ENCODE measurements at regions not wholly inside any gene's neighbourhood (a gene's known extent, or its start where the extent isn't known, plus 50 kb on each side); places are given as distances from the start of the nearest gene placed in this dataset.

DNA sequence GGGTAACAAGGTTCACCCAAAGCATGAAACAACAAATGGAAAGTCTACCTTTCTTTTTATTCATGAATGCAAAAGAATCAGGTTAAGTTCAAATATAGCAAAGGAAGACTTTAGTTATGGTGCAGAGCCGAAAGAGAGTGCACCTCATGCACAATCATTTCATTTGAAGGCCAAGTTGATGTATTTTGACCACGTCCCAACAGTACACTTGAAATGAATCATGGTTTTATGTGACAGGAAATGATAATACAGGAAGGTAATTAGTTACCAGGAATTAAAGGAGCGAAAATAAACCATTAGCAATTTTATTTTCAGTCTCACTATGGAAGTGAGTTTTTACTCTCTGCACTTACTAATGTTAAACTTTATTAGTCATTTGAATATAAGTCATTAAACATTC, 281.2 kb upstream of the DIAPH2 start:
- Histone ChIP-seq H3K4me1 (replicated peaks) (no peaks in the 10 kb centered on the region), H3K27me3 (replicated peaks; ENCODE audit: insufficient read depth) (no peaks in the 10 kb centered on the region), H3K9me3 (no peaks in the 10 kb centered on the region), H3K36me3 (no peaks in the 10 kb centered on the region), H3K27ac (no peak overlapping the region), H3K4me3 (no peak overlapping the region)
- TF ChIP-seq, protein P1, sequence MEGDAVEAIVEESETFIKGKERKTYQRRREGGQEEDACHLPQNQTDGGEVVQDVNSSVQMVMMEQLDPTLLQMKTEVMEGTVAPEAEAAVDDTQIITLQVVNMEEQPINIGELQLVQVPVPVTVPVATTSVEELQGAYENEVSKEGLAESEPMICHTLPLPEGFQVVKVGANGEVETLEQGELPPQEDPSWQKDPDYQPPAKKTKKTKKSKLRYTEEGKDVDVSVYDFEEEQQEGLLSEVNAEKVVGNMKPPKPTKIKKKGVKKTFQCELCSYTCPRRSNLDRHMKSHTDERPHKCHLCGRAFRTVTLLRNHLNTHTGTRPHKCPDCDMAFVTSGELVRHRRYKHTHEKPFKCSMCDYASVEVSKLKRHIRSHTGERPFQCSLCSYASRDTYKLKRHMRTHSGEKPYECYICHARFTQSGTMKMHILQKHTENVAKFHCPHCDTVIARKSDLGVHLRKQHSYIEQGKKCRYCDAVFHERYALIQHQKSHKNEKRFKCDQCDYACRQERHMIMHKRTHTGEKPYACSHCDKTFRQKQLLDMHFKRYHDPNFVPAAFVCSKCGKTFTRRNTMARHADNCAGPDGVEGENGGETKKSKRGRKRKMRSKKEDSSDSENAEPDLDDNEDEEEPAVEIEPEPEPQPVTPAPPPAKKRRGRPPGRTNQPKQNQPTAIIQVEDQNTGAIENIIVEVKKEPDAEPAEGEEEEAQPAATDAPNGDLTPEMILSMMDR (IDR thresholded peaks at IDR 0.05) = no peak
- TF ChIP-seq POLR2A (IDR thresholded peaks at IDR 0.05) (no peak), POLR2AphosphoS5 (IDR thresholded peaks at IDR 0.05) (no peak)
- DNase-seq (ENCODE audit: low spot score) = no peak
- intact Hi-C loops (cut with DNase I) = no loop called here
- WGBS = 33% methylated on average over 3 of the region's 3 CpGs

GRCh38 chrX:96405842-96406241, 278.8 kb upstream of the DIAPH2 start:
- TF ChIP-seq, protein P1 (IDR thresholded peaks at IDR 0.05) = no peak
- TF ChIP-seq POLR2A (IDR thresholded peaks at IDR 0.05) = no peak
- no peak for TF ChIP-seq POLR2AphosphoS5 (IDR thresholded peaks at IDR 0.05)
- no peak overlapping the region for H3K4me3 ChIP-seq
- no peak overlapping the region for H3K27ac ChIP-seq
- H3K4me1 ChIP-seq (replicated peaks) = no peaks in the 10 kb centered on the region
- no peaks in the 10 kb centered on the region for H3K27me3 ChIP-seq (replicated peaks; ENCODE audit: insufficient read depth)
- no peaks in the 10 kb centered on the region for H3K36me3 ChIP-seq
- no peak for DNase-seq (ENCODE audit: low spot score)
- no peaks in the 10 kb centered on the region for H3K9me3 ChIP-seq
- 100% methylated on average over 1 of the region's 1 CpG for WGBS
- intact Hi-C loops (cut with DNase I) = no loop called here

- H3K27me3 ChIP-seq (replicated peaks; ENCODE audit: insufficient read depth) = no peaks in the 10 kb centered on the region
- intact Hi-C loops (cut with DNase I) = no loop called here
- TF ChIP-seq, protein P1 (IDR thresholded peaks at IDR 0.05) = no peak
- TF ChIP-seq POLR2A (IDR thresholded peaks at IDR 0.05) (no peak), POLR2AphosphoS5 (IDR thresholded peaks at IDR 0.05) (no peak)
- H3K36me3 ChIP-seq = no peaks in the 10 kb centered on the region
- H3K4me3 ChIP-seq = no peak overlapping the region
- H3K27ac ChIP-seq = no peak overlapping the region
- peak; percentile 70 for DNase-seq (ENCODE audit: low spot score)
- WGBS = 8% methylated on average over 3 of the region's 3 CpGs
- no peaks in the 10 kb centered on the region for H3K4me1 ChIP-seq (replicated peaks)
- no peaks in the 10 kb centered on the region for H3K9me3 ChIP-seq
Measured at GRCh38 chrX:96407072-96407471, 277.6 kb upstream of the DIAPH2 start.

GRCh38 chrX:96407501-96407900, 277.1 kb upstream of the DIAPH2 start:
- DNase-seq (ENCODE audit: low spot score) = peak; percentile 40
- TF ChIP-seq POLR2A (IDR thresholded peaks at IDR 0.05) (no peak), POLR2AphosphoS5 (IDR thresholded peaks at IDR 0.05) (peak; percentile 50)
- TF ChIP-seq, protein P1 (IDR thresholded peaks at IDR 0.05) = no peak
- intact Hi-C loops (cut with DNase I) = no loop called here
- Histone ChIP-seq H3K9me3 (no peaks in the 10 kb centered on the region), H3K27ac (peak overlapping the region; percentile 26 to 62), H3K4me3 (no peak overlapping the region), H3K4me1 (replicated peaks) (no peaks in the 10 kb centered on the region), H3K36me3 (no peaks in the 10 kb centered on the region), H3K27me3 (replicated peaks; ENCODE audit: insufficient read depth) (no peaks in the 10 kb centered on the region)
- WGBS = 10% methylated on average over 2 of the region's 2 CpGs

DNA sequence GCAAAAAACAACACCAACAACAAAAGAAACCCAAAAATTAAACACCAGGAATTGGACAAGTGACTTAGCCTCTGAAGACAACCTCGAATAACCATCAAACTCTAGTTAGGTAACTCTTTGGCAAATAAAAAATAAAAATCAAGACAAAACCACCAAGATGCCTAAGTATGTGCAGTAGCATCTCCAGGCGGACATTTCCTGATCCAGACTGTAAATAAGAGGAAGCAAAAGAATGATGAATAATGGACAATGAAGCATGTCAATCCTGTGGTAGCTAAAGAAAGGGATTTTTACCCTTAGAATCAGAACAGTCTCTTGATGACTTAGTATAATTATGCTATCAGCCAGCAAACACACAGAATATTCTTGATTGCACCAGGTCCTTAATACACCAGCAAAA, 276.7 kb upstream of the DIAPH2 start:
- Histone ChIP-seq H3K4me3 (no peak overlapping the region), H3K27ac (peak overlapping the region; percentile 26 to 62), H3K36me3 (no peaks in the 10 kb centered on the region), H3K4me1 (replicated peaks) (no peaks in the 10 kb centered on the region), H3K27me3 (replicated peaks; ENCODE audit: insufficient read depth) (no peaks in the 10 kb centered on the region), H3K9me3 (no peaks in the 10 kb centered on the region)
- intact Hi-C loops (cut with DNase I) = no loop called here
- no peak for DNase-seq (ENCODE audit: low spot score)
- 41% methylated on average over 2 of the region's 2 CpGs for WGBS
- no peak for TF ChIP-seq POLR2AphosphoS5 (IDR thresholded peaks at IDR 0.05)
- TF ChIP-seq POLR2A (IDR thresholded peaks at IDR 0.05) = no peak
- TF ChIP-seq, protein P1 (IDR thresholded peaks at IDR 0.05) = no peak
